GM19468 (cell line): ENCODE measurements at regions not wholly inside any gene's neighbourhood (a gene's known extent, or its start where the extent isn't known, plus 50 kb on each side); places are given as distances from the start of the nearest gene placed in this dataset.

ENCODE experiments used
- ATAC-seq: cut with Tn5 transposase; IDR thresholded peaks from one replicate; pipeline ENCODE4 v1.9.1; 2021; ENCODE audit warnings: mild to moderate bottlenecking, moderate library complexity, moderate number of reproducible peaks; ENCODE audit not compliant: unreplicated experiment; ENCODE audit errors: extremely low read depth

GRCh38 chr15:70165716-70166284 is 68.1 kb upstream of the TLE3 start:
- ATAC-seq, result no peak

DNA sequence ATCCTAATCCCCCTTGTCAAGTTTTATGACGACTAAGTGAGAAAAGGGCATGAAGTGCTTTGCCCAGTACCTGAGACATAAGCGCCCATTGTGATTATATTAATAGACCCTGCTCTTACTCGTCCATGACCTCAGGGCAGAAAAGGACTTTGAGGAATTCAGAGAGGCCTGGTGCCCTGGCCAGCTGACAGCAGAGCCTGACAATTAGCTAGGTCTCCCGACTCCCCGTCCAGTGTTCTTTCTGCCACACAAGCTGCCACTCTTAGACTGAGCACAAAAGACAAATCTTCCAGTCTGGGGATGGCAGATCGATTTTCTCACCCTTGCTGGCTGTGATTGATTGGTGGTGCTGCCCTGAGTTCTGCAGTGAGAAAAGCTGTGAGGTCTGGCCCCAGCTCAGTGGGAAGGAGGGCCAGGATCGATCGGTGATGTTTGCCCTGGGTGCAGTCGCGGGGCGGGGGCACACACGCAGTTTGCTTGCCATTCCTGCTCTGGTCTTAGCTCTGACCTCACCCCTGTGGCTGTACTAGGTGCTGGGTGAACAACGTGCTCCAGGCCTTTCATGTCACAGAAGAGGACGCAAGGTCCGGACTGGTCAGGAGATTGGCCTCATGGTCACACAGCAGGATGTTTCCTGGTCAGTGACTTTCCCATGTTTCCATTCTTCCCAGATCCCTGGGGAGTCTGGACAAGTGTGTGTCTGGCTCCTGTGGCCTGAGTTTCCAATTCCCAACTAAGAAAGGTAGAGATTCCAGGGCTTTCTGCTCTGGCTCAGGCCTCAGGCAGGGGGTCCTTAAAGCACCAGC is 67.4 kb upstream of the TLE3 start:
- ATAC-seq, result no peak

- ATAC-seq, result no peak
Measured at GRCh38 chr15:70164156-70164900, 66.6 kb upstream of the TLE3 start.

- no peak for ATAC-seq
Measured at GRCh38 chr15:70160803-70161565, 63.3 kb upstream of the TLE3 start.

GRCh38 chr15:70160267-70160666 is 62.5 kb upstream of the TLE3 start:
- ATAC-seq, result no peak

DNA sequence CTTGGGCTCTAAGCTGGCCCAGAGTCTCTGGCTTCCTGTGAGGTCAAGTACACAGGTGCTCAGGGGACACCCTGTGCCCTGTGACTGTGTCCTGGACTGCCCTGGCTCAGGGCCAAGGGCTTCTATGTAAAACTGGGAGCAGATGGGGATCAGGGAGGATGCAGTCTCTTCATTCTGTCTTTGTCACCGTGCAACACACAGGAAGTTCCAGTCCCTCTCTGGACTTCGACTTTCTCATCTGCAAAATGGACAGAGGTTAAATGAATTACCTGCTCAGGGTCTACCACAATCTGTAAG is 61.9 kb upstream of the TLE3 start:
- ATAC-seq, result no peak

GRCh38 chr15:70159001-70159712 is 61.4 kb upstream of the TLE3 start:
- ATAC-seq, result no peak

DNA sequence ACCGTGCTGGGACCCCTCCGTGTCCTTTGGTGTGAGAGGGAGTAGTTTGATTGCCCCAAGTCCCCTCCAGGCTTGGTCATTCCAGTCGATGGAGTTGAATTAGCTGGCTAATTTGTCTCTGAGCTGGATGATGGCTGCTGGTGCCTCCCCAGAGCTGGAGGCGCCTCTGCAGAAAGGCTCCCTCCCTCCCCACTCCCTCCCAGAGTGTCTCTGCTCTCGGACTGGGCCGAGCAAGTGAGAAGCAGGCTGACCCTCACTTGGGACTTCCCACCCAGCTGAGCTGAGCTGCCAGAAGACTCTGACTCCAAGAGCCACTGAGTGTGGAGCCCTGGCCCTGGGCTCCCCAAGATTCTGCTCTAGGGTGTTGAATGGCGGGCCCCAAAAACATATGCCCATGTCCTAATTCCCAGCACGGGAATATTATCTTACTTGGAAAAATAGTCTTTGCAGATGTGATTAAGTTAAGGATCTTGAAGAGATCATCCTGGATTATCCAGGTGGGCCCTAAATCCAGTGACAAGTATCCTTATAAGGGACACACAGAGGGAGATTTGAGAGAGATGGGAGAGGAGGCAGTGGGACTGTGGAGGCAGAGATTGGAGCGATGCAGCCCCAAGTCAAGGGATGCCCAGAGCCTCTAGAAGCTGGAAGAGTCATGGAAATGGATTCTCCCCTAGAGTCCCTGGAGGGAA is 60.7 kb upstream of the TLE3 start:
- ATAC-seq, result no peak

GRCh38 chr15:70156671-70157271 is 59.1 kb upstream of the TLE3 start:
- ATAC-seq, result no peak

- no peak for ATAC-seq
Measured at GRCh38 chr15:70154718-70155347, 57.1 kb upstream of the TLE3 start.

- no peak for ATAC-seq
Measured at GRCh38 chr15:70153921-70154717, 56.4 kb upstream of the TLE3 start.

GRCh38 chr15:70152070-70152480 is 54.4 kb upstream of the TLE3 start:
- no peak for ATAC-seq

GRCh38 chr15:70151462-70151861 is 53.7 kb upstream of the TLE3 start:
- no peak for ATAC-seq

DNA sequence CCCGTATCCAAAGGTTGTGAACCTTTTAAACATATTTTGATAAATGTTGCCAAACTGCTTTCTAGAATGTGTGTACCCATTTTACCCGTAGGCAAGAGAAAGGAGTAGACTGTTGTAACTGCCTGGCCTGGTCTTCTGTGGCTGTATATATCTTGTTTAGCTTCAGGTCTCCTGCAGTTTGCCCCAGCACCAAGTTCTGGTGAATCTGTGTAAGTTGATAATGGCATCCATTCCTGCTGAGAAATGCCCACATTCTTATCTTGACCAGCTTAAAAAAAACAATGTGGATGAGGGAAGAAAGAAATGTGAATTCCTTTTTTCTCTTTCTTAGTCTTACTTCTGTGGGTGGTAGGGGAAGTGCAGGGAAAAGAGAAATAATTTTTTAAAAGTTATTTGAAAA is 53.3 kb upstream of the TLE3 start:
- ATAC-seq, result no peak

DNA sequence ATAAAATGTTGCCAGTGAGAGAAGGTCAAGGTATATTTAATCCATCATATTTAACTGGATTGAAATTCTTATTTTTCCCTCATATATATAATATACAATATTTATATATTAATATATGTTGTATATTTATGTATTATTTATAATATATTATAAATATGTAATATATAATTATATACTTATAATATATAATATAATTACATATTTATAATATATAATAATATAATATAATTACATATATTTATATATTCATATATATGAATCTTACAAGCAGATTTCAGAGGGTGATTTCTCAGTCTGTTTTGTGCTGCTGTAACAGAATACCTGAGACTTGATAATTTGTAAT is 52.7 kb upstream of the TLE3 start:
- ATAC-seq, result no peak

GRCh38 chr15:70149667-70150404 is 52.1 kb upstream of the TLE3 start:
- no peak for ATAC-seq

DNA sequence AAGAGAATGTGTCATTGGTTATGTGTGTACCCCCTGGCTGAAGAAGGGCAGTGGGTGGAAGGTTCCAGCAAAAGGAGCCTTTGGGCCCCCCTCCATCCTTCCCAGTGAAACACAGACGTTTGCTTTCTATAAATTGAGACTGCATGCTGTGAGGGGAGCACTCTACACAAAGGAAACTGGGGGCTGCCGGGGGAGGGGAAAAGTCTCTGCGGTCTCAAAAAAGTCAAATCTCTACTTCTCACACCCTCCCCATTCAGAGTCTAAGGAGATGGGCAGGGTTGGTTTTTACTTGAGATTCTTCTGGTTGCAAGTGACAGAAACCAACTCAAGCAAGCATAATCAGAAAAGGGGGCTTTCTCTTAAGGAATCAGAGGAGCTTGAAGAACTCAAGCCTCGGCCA is 50.1 kb upstream of the TLE3 start:
- no peak for ATAC-seq
